Gastrocnemius medialis (tissue), 4 donors: ENCODE measurements at regions not wholly inside any gene's neighbourhood (a gene's known extent, or its start where the extent isn't known, plus 50 kb on each side); places are given as distances from the start of the nearest gene placed in this dataset.
"Not testable (repeated sequence)": the region's sequence is repeated elsewhere in the genome, so short reads cannot be mapped to it uniquely, and the experiment has no call there.

Experiments used
- ATAC-seq, 2 donors: fragments of 150-250 bp; one replicate each; pipeline ENCODE4 v1.9.1; 2016
- DNase-seq, 2 donors: peaks; one replicate each; pipeline ENCODE4 v3.0.0-alpha.2; 2019
- H3K27ac ChIP-seq, 4 donors: fragments of 200-600 bp; sonication (generic); 1 replicate in 1 of 4; 2 replicates in 3 of 4; pipeline ENCODE4 v1.5.1; 2016 to 2018; ENCODE audit warnings: mild to moderate bottlenecking in 2 of 4, moderate library complexity in 1 of 4
- H3K27me3 ChIP-seq, 3 donors: fragments of 200-600 bp; sonication (generic) in 2 of 3; 1 replicate in 1 of 3; 2 replicates in 2 of 3; pipeline versions ENCODE4 v1.5.1 to v1.6.0; 2016 to 2019; ENCODE audit warnings: mild to moderate bottlenecking in 1 of 3, moderate library complexity in 1 of 3
- H3K36me3 ChIP-seq, 2 donors: fragments of 200-600 bp; sonication (generic) in 1 of 2; one replicate each; pipeline ENCODE4 v1.5.1; 2017 to 2018
- H3K4me1 ChIP-seq, 2 donors: fragments of 200-600 bp; sonication (generic) in 1 of 2; one replicate each; pipeline ENCODE4 v1.5.1; 2016 to 2017; ENCODE audit warnings: mild to moderate bottlenecking in 2 of 2
- H3K4me3 ChIP-seq, 4 donors: fragments of 200-600 bp; sonication (generic) in 3 of 4; 1 replicate in 1 of 4; 2 replicates in 3 of 4; pipeline ENCODE4 v1.5.1; 2016 to 2019; ENCODE audit warnings: mild to moderate bottlenecking in 2 of 4
- H3K9me3 ChIP-seq, 3 donors: fragments of 200-600 bp; sonication (generic) in 2 of 3; 1 replicate in 1 of 3; 2 replicates in 2 of 3; pipeline ENCODE4 v1.5.1; 2016 to 2019
- POLR2A ChIP-seq, 2 donors: fragments of 450-650 bp; IDR thresholded peaks; one replicate each; pipeline ENCODE4 v1.6.1; 2017; ENCODE audit warnings: antibody characterized with exemption in 2 of 2, mild to moderate bottlenecking in 2 of 2, moderate library complexity in 2 of 2
- in situ Hi-C, 4 donors: fragments of 200-750 bp; cut with MboI; loops; one replicate each; pipeline versions ENCODE4 v1.15.0 to v1.8.0; 2017; ENCODE audit warnings: low sequenced_read_pairs in 4 of 4
- intact Hi-C: fragments of 100-400 bp; cut with DNase I; formaldehyde crosslinking; loops from one replicate; pipeline ENCODE4 v1.15.1; 2023; ENCODE audit warnings: low total_unique reads
- TF ChIP-seq, protein P1 (sequence below), 5 experiments: fragments of 450-650 bp in 3 of 5; fragments of 200-600 bp in 2 of 5; sonication (generic) in 2 of 5; IDR thresholded peaks in 4 of 5; conservative IDR thresholded peaks in 1 of 5; 1 replicate in 4 of 5; 2 replicates in 1 of 5; pipeline ENCODE4 v1.5.1; 2016 to 2019; ENCODE audit warnings: antibody characterized with exemption in 5 of 5, mild to moderate bottlenecking in 3 of 5, moderate library complexity in 3 of 5

DNA sequence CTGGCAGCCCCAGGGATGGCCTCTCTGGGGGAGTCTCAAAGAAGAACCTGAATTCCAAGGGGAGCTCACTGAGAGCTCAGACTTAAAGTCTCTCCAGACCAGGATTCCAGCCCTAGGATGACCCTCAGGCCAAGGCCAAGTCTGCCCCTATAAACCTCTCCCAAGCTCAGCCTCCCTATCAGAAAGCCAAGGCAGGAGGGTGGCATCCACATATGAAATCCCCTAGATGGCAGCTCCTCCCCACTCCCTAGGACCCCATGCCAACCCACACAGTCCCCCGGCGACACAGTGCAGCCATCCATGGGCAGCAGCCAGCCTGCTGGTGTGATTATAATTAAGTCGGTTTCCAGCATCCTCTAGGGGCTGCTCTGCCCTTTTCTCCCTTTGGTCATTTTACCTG, 269.9 kb downstream of the CDK5RAP2 start:
- H3K27ac ChIP-seq: no peak overlapping the region
- no peaks in the 10 kb centered on the region for H3K36me3 ChIP-seq
- H3K4me3 ChIP-seq: no peak overlapping the region
- ATAC-seq (no peak), DNase-seq (no peak)
- no peaks in the 10 kb centered on the region for H3K4me1 ChIP-seq
- H3K9me3 ChIP-seq: peaks cover 0 to 13% (median 0%) of the 10 kb centered on the region in 3 donors
- no peaks in the 10 kb centered on the region for H3K27me3 ChIP-seq
- intact Hi-C loops: no loop called here
- no peak for TF ChIP-seq POLR2A (IDR thresholded peaks at IDR 0.05)
- TF ChIP-seq, protein P1, sequence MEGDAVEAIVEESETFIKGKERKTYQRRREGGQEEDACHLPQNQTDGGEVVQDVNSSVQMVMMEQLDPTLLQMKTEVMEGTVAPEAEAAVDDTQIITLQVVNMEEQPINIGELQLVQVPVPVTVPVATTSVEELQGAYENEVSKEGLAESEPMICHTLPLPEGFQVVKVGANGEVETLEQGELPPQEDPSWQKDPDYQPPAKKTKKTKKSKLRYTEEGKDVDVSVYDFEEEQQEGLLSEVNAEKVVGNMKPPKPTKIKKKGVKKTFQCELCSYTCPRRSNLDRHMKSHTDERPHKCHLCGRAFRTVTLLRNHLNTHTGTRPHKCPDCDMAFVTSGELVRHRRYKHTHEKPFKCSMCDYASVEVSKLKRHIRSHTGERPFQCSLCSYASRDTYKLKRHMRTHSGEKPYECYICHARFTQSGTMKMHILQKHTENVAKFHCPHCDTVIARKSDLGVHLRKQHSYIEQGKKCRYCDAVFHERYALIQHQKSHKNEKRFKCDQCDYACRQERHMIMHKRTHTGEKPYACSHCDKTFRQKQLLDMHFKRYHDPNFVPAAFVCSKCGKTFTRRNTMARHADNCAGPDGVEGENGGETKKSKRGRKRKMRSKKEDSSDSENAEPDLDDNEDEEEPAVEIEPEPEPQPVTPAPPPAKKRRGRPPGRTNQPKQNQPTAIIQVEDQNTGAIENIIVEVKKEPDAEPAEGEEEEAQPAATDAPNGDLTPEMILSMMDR (IDR thresholded peaks at IDR 0.05 in 4 of 5, conservative IDR thresholded peaks at IDR 0.05 in 1 of 5): no peak
- in situ Hi-C loops: no loop called here

DNA sequence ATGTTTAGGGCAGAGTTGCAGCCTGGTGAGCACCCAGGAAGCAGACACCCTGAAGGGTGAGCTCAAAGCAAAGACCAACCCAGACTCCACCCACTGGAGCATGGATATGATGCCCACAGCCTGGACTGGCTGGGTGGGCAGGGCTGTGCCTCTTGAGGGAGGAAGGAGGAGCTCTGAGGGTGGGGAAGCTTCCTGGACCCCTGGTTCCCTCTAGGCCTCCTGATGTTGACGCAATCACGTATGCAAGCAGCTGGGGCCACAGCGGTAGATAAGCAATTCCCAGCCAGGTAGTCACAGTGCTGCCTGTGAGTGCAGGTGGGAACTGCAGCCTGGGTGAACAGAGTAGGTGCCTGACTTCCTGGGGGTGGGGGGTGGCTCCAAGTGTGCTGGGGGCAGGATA, 271.5 kb downstream of the CDK5RAP2 start:
- no peak overlapping the region for H3K27ac ChIP-seq
- in situ Hi-C loops: no loop called here
- ATAC-seq (no peak), DNase-seq (no peak)
- intact Hi-C loops: no loop called here
- H3K4me3 ChIP-seq: no peak overlapping the region
- TF ChIP-seq POLR2A (IDR thresholded peaks at IDR 0.05): no peak
- TF ChIP-seq, protein P1 (IDR thresholded peaks at IDR 0.05 in 4 of 5, conservative IDR thresholded peaks at IDR 0.05 in 1 of 5): no peak
- no peaks in the 10 kb centered on the region for H3K27me3 ChIP-seq
- H3K9me3 ChIP-seq: peaks cover 0 to 11% (median 0%) of the 10 kb centered on the region in 3 donors
- no peaks in the 10 kb centered on the region for H3K4me1 ChIP-seq
- H3K36me3 ChIP-seq: no peaks in the 10 kb centered on the region

DNA sequence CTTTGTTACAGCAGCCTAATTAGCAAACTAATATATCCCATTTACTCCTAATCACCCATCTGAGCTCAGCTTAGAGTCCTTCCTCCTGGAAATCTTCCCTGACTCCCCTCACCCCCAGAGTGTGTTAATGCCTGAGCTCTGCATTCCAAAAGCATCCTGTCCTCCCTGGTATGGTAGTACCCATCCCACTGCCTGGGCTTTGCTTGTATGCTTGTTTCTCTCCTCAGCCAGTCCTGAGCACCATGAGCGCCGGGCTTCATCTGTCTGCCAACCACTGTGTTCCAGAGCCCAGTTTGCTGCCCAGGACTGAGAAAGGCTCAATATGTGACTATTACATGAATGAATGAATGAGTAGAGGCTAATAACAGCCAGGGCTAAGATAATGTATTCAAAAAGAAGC, 272.4 kb downstream of the CDK5RAP2 start:
- intact Hi-C loops: no loop called here
- H3K4me1 ChIP-seq: no peaks in the 10 kb centered on the region
- H3K36me3 ChIP-seq: no peaks in the 10 kb centered on the region
- peaks cover 0 to 2% (median 0%) of the 10 kb centered on the region in 3 donors for H3K9me3 ChIP-seq
- no peak for ATAC-seq
- in situ Hi-C loops: no loop called here
- DNase-seq: no peak
- H3K4me3 ChIP-seq: no peak overlapping the region
- no peak overlapping the region for H3K27ac ChIP-seq
- no peak for TF ChIP-seq POLR2A (IDR thresholded peaks at IDR 0.05)
- TF ChIP-seq, protein P1 (IDR thresholded peaks at IDR 0.05 in 4 of 5, conservative IDR thresholded peaks at IDR 0.05 in 1 of 5): no peak
- H3K27me3 ChIP-seq: no peaks in the 10 kb centered on the region

DNA sequence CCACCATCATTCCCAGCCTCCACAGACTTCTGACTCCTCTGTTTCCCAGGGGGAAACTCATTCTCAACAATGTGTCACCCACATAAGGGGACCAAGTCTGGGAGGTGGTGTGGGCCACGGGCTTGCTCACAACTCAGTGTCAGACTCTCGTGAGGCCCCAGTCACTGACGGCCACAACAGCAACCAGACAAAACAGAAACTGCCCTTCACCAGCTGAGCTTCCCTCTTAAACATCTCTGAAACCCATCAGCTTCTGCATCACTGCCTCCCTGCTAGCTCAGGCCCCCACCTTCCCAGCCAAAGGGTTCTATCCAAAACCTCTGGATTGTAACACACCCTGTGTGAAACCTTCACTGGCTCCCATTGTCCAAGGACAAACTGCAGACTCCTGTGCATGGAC, 273.4 kb downstream of the CDK5RAP2 start:
- no peak for ATAC-seq
- Histone ChIP-seq H3K27ac (no peak overlapping the region), H3K4me1 (no peaks in the 10 kb centered on the region), H3K36me3 (no peaks in the 10 kb centered on the region), H3K27me3 (no peaks in the 10 kb centered on the region), H3K4me3 (no peak overlapping the region), H3K9me3 (no peaks in the 10 kb centered on the region)
- in situ Hi-C loops: no loop called here
- TF ChIP-seq, protein P1 (IDR thresholded peaks at IDR 0.05 in 4 of 5, conservative IDR thresholded peaks at IDR 0.05 in 1 of 5): no peak
- TF ChIP-seq POLR2A (IDR thresholded peaks at IDR 0.05): no peak
- intact Hi-C loops: no loop called here
- no peak for DNase-seq

DNA sequence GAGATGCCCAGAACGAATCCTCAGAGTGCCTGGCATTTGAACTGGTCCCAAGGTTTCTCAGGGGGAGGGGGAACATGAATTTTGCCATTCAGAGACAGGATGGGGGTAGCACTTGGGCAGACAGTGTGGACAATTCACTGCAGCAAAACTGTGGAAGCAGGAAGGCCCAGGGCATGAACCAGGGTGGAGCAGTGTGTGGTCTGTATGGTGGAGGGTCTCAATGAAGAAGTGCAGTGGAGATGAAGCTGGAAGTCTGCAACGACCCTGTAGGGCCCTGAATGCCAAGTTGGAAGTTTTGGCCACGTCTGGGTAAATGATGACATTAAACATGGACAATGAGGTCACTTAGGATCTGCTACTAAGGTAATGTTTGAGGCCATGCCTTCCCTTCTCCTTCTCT, 273.9 kb downstream of the CDK5RAP2 start:
- H3K4me1 ChIP-seq: no peaks in the 10 kb centered on the region
- H3K9me3 ChIP-seq: no peaks in the 10 kb centered on the region
- H3K4me3 ChIP-seq: no peak overlapping the region
- no peak for DNase-seq
- no peak for ATAC-seq
- intact Hi-C loops (no loop called here), in situ Hi-C loops (no loop called here)
- H3K27me3 ChIP-seq: no peaks in the 10 kb centered on the region
- no peak overlapping the region for H3K27ac ChIP-seq
- H3K36me3 ChIP-seq: no peaks in the 10 kb centered on the region
- no peak for TF ChIP-seq POLR2A (IDR thresholded peaks at IDR 0.05)
- TF ChIP-seq, protein P1 (IDR thresholded peaks at IDR 0.05 in 4 of 5, conservative IDR thresholded peaks at IDR 0.05 in 1 of 5): no peak

DNA sequence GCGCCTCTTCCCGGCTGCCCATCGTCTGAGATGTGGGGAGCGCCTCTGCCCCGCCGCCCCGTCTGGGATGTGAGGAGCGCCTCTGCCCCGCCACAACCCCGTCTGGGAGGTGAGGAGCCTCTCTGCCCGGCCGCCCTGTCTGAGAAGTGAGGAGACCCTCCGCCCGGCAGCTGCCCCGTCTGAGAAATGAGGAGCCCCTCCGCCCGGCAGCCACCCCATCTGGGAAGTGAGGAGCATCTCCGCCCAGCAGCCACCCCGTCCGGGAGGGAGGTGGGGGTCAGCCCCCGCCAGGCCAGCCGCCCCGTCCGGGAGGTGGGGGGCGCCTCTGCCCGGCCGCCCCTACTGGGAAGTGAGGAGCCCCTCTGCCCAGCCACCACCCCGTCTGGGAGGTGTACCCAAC, 275.1 kb downstream of the CDK5RAP2 start:
- intact Hi-C loops, DNase-seq, H3K27ac ChIP-seq, H3K36me3 ChIP-seq, ATAC-seq, H3K4me3 ChIP-seq, H3K27me3 ChIP-seq, H3K4me1 ChIP-seq, H3K9me3 ChIP-seq, in situ Hi-C loops: not testable (repeated sequence)
